ENCODE measurements at regions not wholly inside any gene's neighbourhood (a gene's known extent, or its start where the extent isn't known, plus 50 kb on each side); places are given as distances from the start of the nearest gene placed in this dataset.

GRCh38 chr5:61657010-61657409 lies 325.0 kb downstream of the ZSWIM6 start:
- H3K4me1 ChIP-seq (ENCODE audit: insufficient read depth, low read length), result peaks cover 7% of the 10 kb centered on the region
- H3K36me3 ChIP-seq (ENCODE audit: insufficient read depth, low read length), result no peaks in the 10 kb centered on the region
- H3K9ac ChIP-seq (ENCODE audit: low read length), result no peak overlapping the region
- H3K27ac ChIP-seq (ENCODE audit: low read depth, low read length), result no peak overlapping the region
- H3K4me3 ChIP-seq (ENCODE audit: low read depth in 1 of 2, low read length in 2 of 2), result no peak overlapping the region
- no peaks in the 10 kb centered on the region for H3K27me3 ChIP-seq (ENCODE audit: control insufficient read depth in 1 of 2, insufficient read depth in 2 of 2, low read length in 2 of 2)
- H3K9me3 ChIP-seq (ENCODE audit: low read length), result no peaks in the 10 kb centered on the region

GRCh38 chr5:61657686-61658085 lies 325.6 kb downstream of the ZSWIM6 start:
- Histone ChIP-seq H3K4me1 (ENCODE audit: insufficient read depth, low read length) (peaks cover 7% of the 10 kb centered on the region), H3K36me3 (ENCODE audit: insufficient read depth, low read length) (no peaks in the 10 kb centered on the region), H3K9me3 (ENCODE audit: low read length) (no peaks in the 10 kb centered on the region), H3K27ac (ENCODE audit: low read depth, low read length) (no peak overlapping the region), H3K4me3 (ENCODE audit: low read depth in 1 of 2, low read length in 2 of 2) (no peak overlapping the region), H3K27me3 (ENCODE audit: control insufficient read depth in 1 of 2, insufficient read depth in 2 of 2, low read length in 2 of 2) (no peaks in the 10 kb centered on the region), H3K9ac (ENCODE audit: low read length) (no peak overlapping the region)

- no peak overlapping the region for H3K9ac ChIP-seq (ENCODE audit: low read length)
Observed at GRCh38 chr5:61658592-61659008, 326.5 kb downstream of the ZSWIM6 start.

GRCh38 chr5:61659221-61659696 lies 327.2 kb downstream of the ZSWIM6 start:
- H3K4me3 ChIP-seq (ENCODE audit: low read depth in 1 of 2, low read length in 2 of 2), result no peak overlapping the region
- H3K36me3 ChIP-seq (ENCODE audit: insufficient read depth, low read length), result no peaks in the 10 kb centered on the region
- H3K4me1 ChIP-seq (ENCODE audit: insufficient read depth, low read length), result peaks cover 7% of the 10 kb centered on the region
- no peak overlapping the region for H3K27ac ChIP-seq (ENCODE audit: low read depth, low read length)
- H3K27me3 ChIP-seq (ENCODE audit: control insufficient read depth in 1 of 2, insufficient read depth in 2 of 2, low read length in 2 of 2), result no peaks in the 10 kb centered on the region
- H3K9me3 ChIP-seq (ENCODE audit: low read length), result no peaks in the 10 kb centered on the region
- no peak overlapping the region for H3K9ac ChIP-seq (ENCODE audit: low read length)

More at GRCh38 chr5:61658592-61659008, 326.5 kb downstream of the ZSWIM6 start:
- Histone ChIP-seq H3K9me3 (ENCODE audit: low read length) (no peaks in the 10 kb centered on the region), H3K36me3 (ENCODE audit: insufficient read depth, low read length) (no peaks in the 10 kb centered on the region), H3K27ac (ENCODE audit: low read depth, low read length) (no peak overlapping the region), H3K4me3 (ENCODE audit: low read depth in 1 of 2, low read length in 2 of 2) (no peak overlapping the region), H3K4me1 (ENCODE audit: insufficient read depth, low read length) (peaks cover 7% of the 10 kb centered on the region), H3K27me3 (ENCODE audit: control insufficient read depth in 1 of 2, insufficient read depth in 2 of 2, low read length in 2 of 2) (no peaks in the 10 kb centered on the region)

GRCh38 chr5:61662670-61663069 lies 330.6 kb downstream of the ZSWIM6 start:
- Histone ChIP-seq H3K27ac (ENCODE audit: low read depth, low read length) (no peak overlapping the region), H3K4me1 (ENCODE audit: insufficient read depth, low read length) (peaks cover 7% of the 10 kb centered on the region), H3K9ac (ENCODE audit: low read length) (no peak overlapping the region), H3K4me3 (ENCODE audit: low read depth in 1 of 2, low read length in 2 of 2) (no peak overlapping the region), H3K27me3 (ENCODE audit: control insufficient read depth in 1 of 2, insufficient read depth in 2 of 2, low read length in 2 of 2) (no peaks in the 10 kb centered on the region), H3K36me3 (ENCODE audit: insufficient read depth, low read length) (no peaks in the 10 kb centered on the region), H3K9me3 (ENCODE audit: low read length) (no peaks in the 10 kb centered on the region)

- Histone ChIP-seq H3K4me1 (ENCODE audit: insufficient read depth, low read length) (no peaks in the 10 kb centered on the region), H3K36me3 (ENCODE audit: insufficient read depth, low read length) (no peaks in the 10 kb centered on the region), H3K27me3 (ENCODE audit: control insufficient read depth in 1 of 2, insufficient read depth in 2 of 2, low read length in 2 of 2) (no peaks in the 10 kb centered on the region), H3K9me3 (ENCODE audit: low read length) (no peaks in the 10 kb centered on the region), H3K4me3 (ENCODE audit: low read depth in 1 of 2, low read length in 2 of 2) (no peak overlapping the region), H3K9ac (ENCODE audit: low read length) (no peak overlapping the region), H3K27ac (ENCODE audit: low read depth, low read length) (no peak overlapping the region)
Observed at GRCh38 chr5:61666064-61666621, 334.1 kb downstream of the ZSWIM6 start.

- Histone ChIP-seq H3K9ac (ENCODE audit: low read length) (no peak overlapping the region), H3K27ac (ENCODE audit: low read depth, low read length) (no peak overlapping the region), H3K4me1 (ENCODE audit: insufficient read depth, low read length) (peaks cover under 1% of the 10 kb centered on the region), H3K4me3 (ENCODE audit: low read depth in 1 of 2, low read length in 2 of 2) (no peak overlapping the region), H3K9me3 (ENCODE audit: low read length) (no peaks in the 10 kb centered on the region), H3K27me3 (ENCODE audit: control insufficient read depth in 1 of 2, insufficient read depth in 2 of 2, low read length in 2 of 2) (no peaks in the 10 kb centered on the region), H3K36me3 (ENCODE audit: insufficient read depth, low read length) (no peaks in the 10 kb centered on the region)
Observed at GRCh38 chr5:61667525-61668218, 335.6 kb downstream of the ZSWIM6 start.

GRCh38 chr5:61669531-61669930 lies 337.5 kb downstream of the ZSWIM6 start:
- peaks cover 5% of the 10 kb centered on the region for H3K4me1 ChIP-seq (ENCODE audit: insufficient read depth, low read length)

GRCh38 chr5:61670941-61671340 lies 338.9 kb downstream of the ZSWIM6 start:
- Histone ChIP-seq H3K36me3 (ENCODE audit: insufficient read depth, low read length) (no peaks in the 10 kb centered on the region), H3K9ac (ENCODE audit: low read length) (no peak overlapping the region), H3K4me1 (ENCODE audit: insufficient read depth, low read length) (peaks cover 5% of the 10 kb centered on the region), H3K27me3 (ENCODE audit: control insufficient read depth in 1 of 2, insufficient read depth in 2 of 2, low read length in 2 of 2) (no peaks in the 10 kb centered on the region), H3K4me3 (ENCODE audit: low read depth in 1 of 2, low read length in 2 of 2) (no peak overlapping the region), H3K9me3 (ENCODE audit: low read length) (no peaks in the 10 kb centered on the region), H3K27ac (ENCODE audit: low read depth, low read length) (no peak overlapping the region)

More at GRCh38 chr5:61669531-61669930, 337.5 kb downstream of the ZSWIM6 start:
- H3K27me3 ChIP-seq (ENCODE audit: control insufficient read depth in 1 of 2, insufficient read depth in 2 of 2, low read length in 2 of 2), result no peaks in the 10 kb centered on the region
- H3K9ac ChIP-seq (ENCODE audit: low read length), result no peak overlapping the region
- no peaks in the 10 kb centered on the region for H3K9me3 ChIP-seq (ENCODE audit: low read length)
- no peaks in the 10 kb centered on the region for H3K36me3 ChIP-seq (ENCODE audit: insufficient read depth, low read length)
- no peak overlapping the region for H3K4me3 ChIP-seq (ENCODE audit: low read depth in 1 of 2, low read length in 2 of 2)
- H3K27ac ChIP-seq (ENCODE audit: low read depth, low read length), result no peak overlapping the region

- Histone ChIP-seq H3K4me1 (ENCODE audit: insufficient read depth, low read length) (peaks cover 5% of the 10 kb centered on the region), H3K27me3 (ENCODE audit: control insufficient read depth in 1 of 2, insufficient read depth in 2 of 2, low read length in 2 of 2) (no peaks in the 10 kb centered on the region), H3K4me3 (ENCODE audit: low read depth in 1 of 2, low read length in 2 of 2) (no peak overlapping the region), H3K9ac (ENCODE audit: low read length) (no peak overlapping the region), H3K27ac (ENCODE audit: low read depth, low read length) (no peak overlapping the region), H3K36me3 (ENCODE audit: insufficient read depth, low read length) (no peaks in the 10 kb centered on the region), H3K9me3 (ENCODE audit: low read length) (no peaks in the 10 kb centered on the region)
Observed at GRCh38 chr5:61673007-61673735, 341.1 kb downstream of the ZSWIM6 start.

- H3K27ac ChIP-seq (ENCODE audit: low read depth, low read length), result no peak overlapping the region
- H3K27me3 ChIP-seq (ENCODE audit: control insufficient read depth in 1 of 2, insufficient read depth in 2 of 2, low read length in 2 of 2), result no peaks in the 10 kb centered on the region
Observed at GRCh38 chr5:61674378-61674777, 342.3 kb downstream of the ZSWIM6 start.

More at GRCh38 chr5:61674378-61674777, 342.3 kb downstream of the ZSWIM6 start:
- Histone ChIP-seq H3K36me3 (ENCODE audit: insufficient read depth, low read length) (no peaks in the 10 kb centered on the region), H3K4me1 (ENCODE audit: insufficient read depth, low read length) (peaks cover 5% of the 10 kb centered on the region), H3K4me3 (ENCODE audit: low read depth in 1 of 2, low read length in 2 of 2) (no peak overlapping the region), H3K9ac (ENCODE audit: low read length) (no peak overlapping the region), H3K9me3 (ENCODE audit: low read length) (no peaks in the 10 kb centered on the region)

All from muscle layer of colon (tissue), 2 donors.